ENCODE measurements at regions not wholly inside any gene's neighbourhood (a gene's known extent, or its start where the extent isn't known, plus 50 kb on each side); places are given as distances from the start of the nearest gene placed in this dataset.

DNA sequence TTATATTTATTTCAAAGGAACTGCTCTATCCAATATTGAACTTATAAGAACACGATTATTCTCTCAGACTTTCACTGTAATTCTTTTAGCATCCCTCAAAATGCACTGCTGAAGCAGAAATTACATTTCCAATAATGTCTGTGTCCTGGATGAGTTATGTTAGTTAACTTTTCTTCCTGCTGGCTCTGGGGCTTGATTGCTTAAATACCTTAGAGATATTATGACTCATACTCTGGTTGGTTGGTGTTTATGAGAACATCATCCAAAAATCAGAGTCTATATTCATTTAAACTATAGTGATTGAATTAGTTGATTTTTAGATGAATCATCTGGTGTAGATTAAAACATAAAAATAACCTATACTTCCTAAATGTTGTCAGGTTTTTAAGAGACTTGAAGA is 246.3 kb upstream of the VWC2 start:
- H3K27ac ChIP-seq: no peak overlapping the region
- TF ChIP-seq, protein P1, sequence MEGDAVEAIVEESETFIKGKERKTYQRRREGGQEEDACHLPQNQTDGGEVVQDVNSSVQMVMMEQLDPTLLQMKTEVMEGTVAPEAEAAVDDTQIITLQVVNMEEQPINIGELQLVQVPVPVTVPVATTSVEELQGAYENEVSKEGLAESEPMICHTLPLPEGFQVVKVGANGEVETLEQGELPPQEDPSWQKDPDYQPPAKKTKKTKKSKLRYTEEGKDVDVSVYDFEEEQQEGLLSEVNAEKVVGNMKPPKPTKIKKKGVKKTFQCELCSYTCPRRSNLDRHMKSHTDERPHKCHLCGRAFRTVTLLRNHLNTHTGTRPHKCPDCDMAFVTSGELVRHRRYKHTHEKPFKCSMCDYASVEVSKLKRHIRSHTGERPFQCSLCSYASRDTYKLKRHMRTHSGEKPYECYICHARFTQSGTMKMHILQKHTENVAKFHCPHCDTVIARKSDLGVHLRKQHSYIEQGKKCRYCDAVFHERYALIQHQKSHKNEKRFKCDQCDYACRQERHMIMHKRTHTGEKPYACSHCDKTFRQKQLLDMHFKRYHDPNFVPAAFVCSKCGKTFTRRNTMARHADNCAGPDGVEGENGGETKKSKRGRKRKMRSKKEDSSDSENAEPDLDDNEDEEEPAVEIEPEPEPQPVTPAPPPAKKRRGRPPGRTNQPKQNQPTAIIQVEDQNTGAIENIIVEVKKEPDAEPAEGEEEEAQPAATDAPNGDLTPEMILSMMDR (conservative IDR thresholded peaks at IDR 0.05): no peak

DNA sequence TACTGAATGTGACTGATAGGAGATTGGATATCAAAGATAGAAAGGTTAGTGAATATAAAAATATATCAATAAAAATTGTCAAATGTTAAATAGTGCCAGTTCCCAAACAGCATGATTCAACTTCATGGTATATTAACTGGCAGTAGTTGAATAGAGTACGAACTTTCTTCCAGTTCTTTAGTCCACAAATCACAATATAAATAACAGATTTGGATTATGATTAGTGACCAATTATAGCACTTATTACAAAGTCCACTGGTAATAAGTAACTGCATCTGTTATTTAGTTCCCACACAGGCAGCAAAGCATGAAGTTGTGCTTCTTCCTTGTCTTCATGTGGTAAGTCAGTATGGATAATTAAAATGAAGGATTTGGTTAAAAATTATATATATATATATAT is 243.0 kb upstream of the VWC2 start:
- TF ChIP-seq, protein P1 (conservative IDR thresholded peaks at IDR 0.05): no peak
- H3K27ac ChIP-seq: no peak overlapping the region

DNA sequence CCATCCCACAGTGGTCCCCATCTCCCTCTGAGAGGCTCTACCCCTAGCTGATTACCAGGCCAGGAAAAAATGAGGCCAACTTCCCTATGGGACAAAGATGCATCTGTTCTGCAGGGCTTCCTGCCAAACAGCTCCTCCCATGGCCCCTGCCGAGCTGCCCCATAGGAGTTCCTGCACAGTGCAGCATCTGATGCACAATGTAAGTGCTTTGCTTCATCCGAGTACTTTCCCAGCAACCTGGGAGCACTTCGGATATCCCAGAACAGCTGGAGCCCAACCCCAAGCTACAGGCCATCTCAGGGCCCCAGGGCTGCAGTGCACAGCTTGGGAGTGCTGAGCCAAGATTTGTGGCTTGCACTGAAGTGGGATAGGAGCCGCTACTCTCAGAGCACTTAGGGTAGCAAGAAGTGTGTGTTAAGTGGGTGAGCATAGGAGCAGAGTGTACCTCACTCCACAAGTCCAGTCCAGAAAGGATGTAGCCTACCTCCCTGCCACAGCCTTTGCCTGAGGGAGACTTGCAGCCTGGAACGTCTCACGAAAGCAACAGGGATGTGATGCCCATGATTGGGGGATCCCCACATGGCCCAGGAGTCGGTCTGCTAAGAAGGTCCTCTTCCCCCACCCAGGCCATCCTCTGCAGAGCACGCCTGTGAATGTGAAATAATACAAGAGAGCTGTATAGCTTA is 209.6 kb upstream of the VWC2 start:
- TF ChIP-seq, protein P1 (conservative IDR thresholded peaks at IDR 0.05): no peak
- no peak overlapping the region for H3K27ac ChIP-seq

- TF ChIP-seq, protein P1 (conservative IDR thresholded peaks at IDR 0.05): no peak
- no peak overlapping the region for H3K27ac ChIP-seq
These were observed 209.1 kb upstream of the VWC2 start for GRCh38 chr7:49564379-49564714.

DNA sequence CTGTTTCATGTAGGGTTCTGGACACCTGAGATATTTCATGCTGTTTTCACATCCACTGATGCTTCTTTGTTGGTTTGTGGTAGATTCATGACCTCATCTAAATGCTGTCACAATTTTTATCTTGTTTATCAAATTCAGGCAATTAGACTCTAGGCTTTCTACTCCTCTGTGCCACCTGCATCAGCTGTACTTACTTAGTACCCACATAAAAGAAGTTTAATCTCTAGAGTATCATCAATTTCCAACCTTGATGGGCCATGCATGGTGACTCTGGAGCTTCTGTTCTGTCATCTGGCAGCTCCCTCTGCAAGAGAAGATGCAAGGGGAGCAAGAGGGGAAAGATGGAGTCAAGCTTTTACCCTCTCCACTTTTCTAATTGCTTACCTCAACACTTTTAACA is 195.9 kb upstream of the VWC2 start:
- TF ChIP-seq, protein P1 (conservative IDR thresholded peaks at IDR 0.05): no peak
- H3K27ac ChIP-seq: no peak overlapping the region

- TF ChIP-seq, protein P1 (conservative IDR thresholded peaks at IDR 0.05): no peak
- no peak overlapping the region for H3K27ac ChIP-seq
These were observed 194.0 kb upstream of the VWC2 start for GRCh38 chr7:49579408-49579807.

DNA sequence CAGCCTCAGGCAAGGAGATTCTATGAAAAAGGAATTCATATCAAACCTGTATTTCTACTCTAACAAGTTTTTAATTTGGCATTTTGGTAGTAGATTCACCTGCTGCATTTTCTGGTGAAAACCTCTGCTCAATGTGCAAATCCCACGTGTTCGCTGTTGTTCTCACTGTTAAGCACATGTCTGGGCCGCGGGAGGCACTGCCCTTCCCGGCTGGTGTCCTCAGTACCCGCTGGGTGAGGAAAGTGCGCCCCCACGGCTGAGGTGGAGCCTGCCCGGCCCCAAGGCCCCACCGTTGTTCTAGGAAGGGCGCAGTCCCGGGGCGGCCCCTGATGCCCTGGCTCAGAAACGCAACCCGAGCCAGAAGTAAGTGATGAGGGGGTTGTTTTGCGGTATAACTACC is 193.4 kb upstream of the VWC2 start:
- TF ChIP-seq, protein P1 (conservative IDR thresholded peaks at IDR 0.05): no peak
- no peak overlapping the region for H3K27ac ChIP-seq

All from VCaP (cell line).